ENCODE measurements at regions not wholly inside any gene's neighbourhood (a gene's known extent, or its start where the extent isn't known, plus 50 kb on each side); places are given as distances from the start of the nearest gene placed in this dataset.

DNA sequence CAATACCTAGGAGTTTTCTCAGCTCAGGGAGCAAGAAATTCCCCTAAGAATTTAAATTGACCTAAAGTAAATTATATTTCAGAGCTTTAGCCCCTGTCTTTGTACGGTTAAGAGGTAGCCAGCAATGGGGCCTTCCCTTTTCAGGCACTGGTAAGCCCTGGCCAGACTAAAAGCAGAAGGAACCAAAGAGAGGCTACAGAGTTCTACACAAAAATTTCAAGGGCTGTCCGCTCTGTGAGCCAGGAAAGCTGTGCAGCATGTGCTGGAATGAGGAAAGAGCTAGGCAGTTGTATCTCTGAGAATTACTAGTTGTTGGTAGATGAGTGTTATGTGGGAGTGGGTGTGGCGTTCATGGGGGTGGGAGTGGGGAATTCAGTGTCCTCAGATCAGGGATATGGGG, 96.3 kb upstream of the MAFB start:
- Histone ChIP-seq H4K8ac (ENCODE audit: extremely low read depth, insufficient read depth, low read length) (no peak overlapping the region), H3K79me2 (ENCODE audit: control insufficient read depth in 1 of 2, insufficient read depth in 2 of 2, low read length in 2 of 2) (no peaks in the 10 kb centered on the region), H3K23ac (ENCODE audit: insufficient read length) (no peak overlapping the region), H3K18ac (ENCODE audit: extremely low read depth, low read length) (no peak overlapping the region), H3K4me2 (ENCODE audit: insufficient read depth in 1 of 2, low read depth in 2 of 2, low read length in 2 of 2) (no peak overlapping the region), H2BK20ac (ENCODE audit: low read length) (no peak overlapping the region), H3K27me3 (replicated peaks in 1 of 4; ENCODE audit: control insufficient read depth in 3 of 4, extremely low read depth in 1 of 4, insufficient read depth in 3 of 4, low read length in 3 of 4) (no peaks in the 10 kb centered on the region), H3K79me1 (ENCODE audit: low read depth, low read length) (no peaks in the 10 kb centered on the region), H3K23me2 (ENCODE audit: low read depth, low read length) (peaks cover 3% of the 10 kb centered on the region; the same call in 1 of the 2 replicates), H4K20me1 (replicated peaks in 1 of 2; ENCODE audit: control insufficient read depth in 1 of 2, insufficient read depth in 2 of 2, low read length in 2 of 2) (no peaks in the 10 kb centered on the region), H4K91ac (replicated peaks; ENCODE audit: insufficient read length, low read length) (no peak overlapping the region), H4K5ac (ENCODE audit: insufficient read length, low read depth, low read length) (no peak overlapping the region), H2BK15ac (ENCODE audit: low read length) (no peak overlapping the region), H3K4ac (replicated peaks; ENCODE audit: insufficient read length, low read depth, low read length) (no peak overlapping the region), H3K36me3 (ENCODE audit: control insufficient read depth in 2 of 4, insufficient read depth in 4 of 4, low read length in 3 of 4) (no peaks in the 10 kb centered on the region), H2BK120ac (replicated peaks; ENCODE audit: low read depth, low read length) (no peak overlapping the region), H3K27ac (ENCODE audit: low read depth, low read length) (no peak overlapping the region), H2AK5ac (ENCODE audit: low read depth, low read length) (no peak overlapping the region), H3K4me1 (replicated peaks in 1 of 4; ENCODE audit: control insufficient read depth in 3 of 4, insufficient read depth in 4 of 4, low read length in 3 of 4) (no peaks in the 10 kb centered on the region), H3K56ac (replicated peaks; ENCODE audit: insufficient read length, low read depth, low read length) (no peak overlapping the region), H3K9ac (replicated peaks in 1 of 4; ENCODE audit: extremely low read depth in 1 of 4, low read depth in 3 of 4, low read length in 3 of 4) (no peak overlapping the region), H3K9me3 (ENCODE audit: insufficient read depth in 2 of 2, low read depth in 1 of 2, low read length in 1 of 2) (no peaks in the 10 kb centered on the region), H2AFZ (ENCODE audit: low read length) (no peak overlapping the region), H2BK5ac (ENCODE audit: low read depth, low read length) (no peak overlapping the region), H2BK12ac (ENCODE audit: low read depth, low read length) (no peak overlapping the region), H3K14ac (ENCODE audit: insufficient read length) (no peak overlapping the region), H3K4me3 (ENCODE audit: extremely low read depth in 1 of 4, insufficient read depth in 2 of 4, low read depth in 3 of 4, low read length in 4 of 4) (no peak overlapping the region)
- WGBS, 2 experiments (ENCODE audit: extremely low coverage in 1 of 2, insufficient coverage in 1 of 2, insufficient read length in 1 of 2, insufficient replicate concordance in 2 of 2, low coverage in 1 of 2, low lambda C conversion rate in 2 of 2, missing lambda C conversion rate in 1 of 2): 93% methylated on average over 3 of the region's 3 CpGs; no CpG with 5 or more reads in 1 of the 2 experiments
- DNase-seq (ENCODE audit: low read depth in 1 of 2, low spot score in 2 of 2): no peak
- ChIA-PET POLR2A (ENCODE audit: partially characterized antibody) (interaction anchor here (0.6 kb wide), 1 partner anchor 19 kb away, joined by 3 read pairs; no protein-coding TSS in a partner anchor), CTCF (ENCODE audit: partially characterized antibody) (interaction anchor here (2.1 kb wide), 1 partner anchor 11 kb away, joined by 11 read pairs; no protein-coding TSS in a partner anchor)
- TF ChIP-seq BCL11A (IDR thresholded peaks at IDR 0.05; ENCODE audit: low read depth in 2 of 2, low read length in 2 of 2): no peak
- TF ChIP-seq JUN (IDR thresholded peaks at IDR 0.05; ENCODE audit: low read depth, low read length): no peak
- TF ChIP-seq, protein P1, sequence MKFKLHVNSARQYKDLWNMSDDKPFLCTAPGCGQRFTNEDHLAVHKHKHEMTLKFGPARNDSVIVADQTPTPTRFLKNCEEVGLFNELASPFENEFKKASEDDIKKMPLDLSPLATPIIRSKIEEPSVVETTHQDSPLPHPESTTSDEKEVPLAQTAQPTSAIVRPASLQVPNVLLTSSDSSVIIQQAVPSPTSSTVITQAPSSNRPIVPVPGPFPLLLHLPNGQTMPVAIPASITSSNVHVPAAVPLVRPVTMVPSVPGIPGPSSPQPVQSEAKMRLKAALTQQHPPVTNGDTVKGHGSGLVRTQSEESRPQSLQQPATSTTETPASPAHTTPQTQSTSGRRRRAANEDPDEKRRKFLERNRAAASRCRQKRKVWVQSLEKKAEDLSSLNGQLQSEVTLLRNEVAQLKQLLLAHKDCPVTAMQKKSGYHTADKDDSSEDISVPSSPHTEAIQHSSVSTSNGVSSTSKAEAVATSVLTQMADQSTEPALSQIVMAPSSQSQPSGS (IDR thresholded peaks at IDR 0.05; ENCODE audit: low read length): no peak
- no peak for TF ChIP-seq YY1 (IDR thresholded peaks at IDR 0.05; ENCODE audit: low read depth, low read length)
- TF ChIP-seq SRF (IDR thresholded peaks at IDR 0.05; ENCODE audit: low read depth, low read length): no peak
- FAIRE-seq: no peak
